HG03439 (cell line): ENCODE measurements at regions not wholly inside any gene's neighbourhood (a gene's known extent, or its start where the extent isn't known, plus 50 kb on each side); places are given as distances from the start of the nearest gene placed in this dataset.

ENCODE experiments used
- ATAC-seq: cut with Tn5 transposase; IDR thresholded peaks from one replicate; pipeline ENCODE4 v1.9.1; 2021; ENCODE audit warnings: mild to moderate bottlenecking, moderate library complexity; ENCODE audit not compliant: unreplicated experiment

- ATAC-seq = no peak
Observed at GRCh38 chr18:77439888-77440287, 190.2 kb downstream of the GALR1 start.

- ATAC-seq = no peak
Observed at GRCh38 chr18:77442393-77442792, 192.7 kb downstream of the GALR1 start.

GRCh38 chr18:77444385-77444784 lies 194.7 kb downstream of the GALR1 start:
- ATAC-seq = no peak

- no peak for ATAC-seq
Observed at GRCh38 chr18:77448046-77448445, 198.4 kb downstream of the GALR1 start.

GRCh38 chr18:77455004-77455403 lies 205.4 kb downstream of the GALR1 start:
- ATAC-seq = no peak

GRCh38 chr18:77457681-77458080 lies 208.0 kb downstream of the GALR1 start:
- ATAC-seq = no peak

- ATAC-seq = no peak
Observed at GRCh38 chr18:77461062-77461688, 211.5 kb downstream of the GALR1 start.

GRCh38 chr18:77464917-77465316 lies 215.3 kb downstream of the GALR1 start:
- no peak for ATAC-seq

- ATAC-seq = no peak
Observed at GRCh38 chr18:77466890-77467289, 217.2 kb downstream of the GALR1 start.

- ATAC-seq = no peak
Observed at GRCh38 chr18:77469131-77469530, 219.5 kb downstream of the GALR1 start.

GRCh38 chr18:77470569-77471413 lies 221.1 kb downstream of the GALR1 start:
- no peak for ATAC-seq

GRCh38 chr18:77472509-77472908 lies 222.9 kb downstream of the GALR1 start:
- ATAC-seq = no peak

- no peak for ATAC-seq
Observed at GRCh38 chr18:77478646-77479442, 229.2 kb downstream of the GALR1 start.

- ATAC-seq = no peak
Observed at GRCh38 chr18:77481541-77481940, 231.9 kb downstream of the GALR1 start.

- ATAC-seq = no peak
Observed at GRCh38 chr18:77482190-77483085, 232.8 kb downstream of the GALR1 start.

GRCh38 chr18:77486985-77487384 lies 237.3 kb downstream of the GALR1 start:
- ATAC-seq = no peak

GRCh38 chr18:77487951-77488740 lies 238.5 kb downstream of the GALR1 start:
- no peak for ATAC-seq

GRCh38 chr18:77495079-77495478 lies 245.4 kb downstream of the GALR1 start:
- no peak for ATAC-seq

- no peak for ATAC-seq
Observed at GRCh38 chr18:77495982-77496690, 246.5 kb downstream of the GALR1 start.
